ENCODE measurements at regions not wholly inside any gene's neighbourhood (a gene's known extent, or its start where the extent isn't known, plus 50 kb on each side); places are given as distances from the start of the nearest gene placed in this dataset.
"Not testable (repeated sequence)": the region's sequence is repeated elsewhere in the genome, so short reads cannot be mapped to it uniquely, and the experiment has no call there.

DNA sequence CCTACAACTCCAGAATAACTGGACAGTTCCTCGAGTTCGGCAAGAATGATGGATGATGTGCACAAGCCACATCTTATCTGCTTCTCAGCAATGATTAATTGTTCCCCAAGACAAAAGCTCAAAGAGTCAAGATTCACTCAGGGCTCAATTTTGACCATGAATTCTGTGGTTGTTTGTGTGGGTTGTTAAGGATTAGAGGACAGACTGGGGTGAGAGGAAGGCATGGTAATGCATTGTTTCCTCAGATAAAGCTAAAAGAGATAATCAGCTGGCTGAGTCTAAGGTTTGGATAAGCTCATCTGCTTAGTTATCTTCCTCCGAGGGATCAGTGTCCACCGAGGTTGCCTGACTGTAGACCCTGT lies 161.0 kb downstream of the CPEB2 start:
- DNase-seq (ENCODE audit: low read depth): no peak

DNA sequence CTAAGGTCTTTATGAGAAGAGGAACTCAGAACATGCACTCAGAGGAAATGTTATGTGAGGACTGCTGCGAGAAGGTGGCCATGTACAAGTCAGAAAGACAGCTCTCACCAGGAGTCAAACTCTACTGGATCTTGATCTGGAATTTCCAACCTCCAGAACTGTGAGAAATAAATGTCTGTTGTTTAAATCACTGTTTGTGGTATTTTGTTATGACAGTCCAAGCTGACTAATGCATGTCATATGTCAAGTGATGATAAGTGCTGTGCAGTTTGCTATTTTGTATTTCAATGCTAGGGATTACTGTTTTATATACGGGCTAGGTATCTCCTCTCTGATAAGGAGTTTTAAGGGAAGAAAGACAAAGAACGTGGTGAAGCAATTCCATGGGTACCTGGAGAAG lies 162.3 kb downstream of the CPEB2 start:
- no peak for DNase-seq (ENCODE audit: low read depth)

DNA sequence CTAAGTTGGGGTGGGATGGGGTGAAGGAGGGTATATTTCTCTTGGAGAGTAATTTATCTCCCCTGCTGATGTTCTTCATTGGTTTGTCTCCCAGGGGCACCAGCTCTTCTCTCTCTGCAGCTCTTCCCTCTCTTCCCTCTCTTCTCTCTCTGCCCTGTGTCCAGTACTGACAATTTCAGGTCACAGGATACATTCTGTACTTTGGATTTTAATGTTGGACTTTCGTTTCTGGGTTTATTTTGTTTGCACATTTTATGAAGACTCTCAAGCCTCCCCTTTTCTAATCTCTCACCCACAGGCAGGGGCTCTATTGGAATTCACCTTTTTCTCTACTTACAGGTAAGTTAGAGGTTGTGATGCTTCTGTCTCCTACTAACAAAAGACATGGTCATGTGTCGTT lies 165.5 kb downstream of the CPEB2 start:
- no peak for DNase-seq (ENCODE audit: low read depth)

DNA sequence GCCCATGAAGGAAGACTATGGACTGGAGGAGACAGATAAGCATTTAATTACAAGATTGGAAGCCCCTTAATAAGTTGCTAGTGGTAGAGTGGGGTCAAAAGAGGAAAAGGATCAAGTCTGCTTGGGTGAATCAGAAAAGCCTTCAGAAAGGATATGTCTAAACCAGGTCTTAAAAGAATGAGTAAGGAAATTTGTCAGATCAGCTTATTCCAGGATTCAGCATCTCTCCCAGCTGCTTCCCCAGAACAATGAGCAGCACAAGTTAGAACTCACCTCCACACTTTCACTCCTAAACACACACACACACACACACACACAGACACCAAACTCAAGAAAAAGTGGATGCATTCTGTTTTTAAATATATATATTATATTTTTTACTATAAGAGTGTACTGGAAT lies 166.5 kb downstream of the CPEB2 start:
- DNase-seq (ENCODE audit: low read depth): no peak

DNA sequence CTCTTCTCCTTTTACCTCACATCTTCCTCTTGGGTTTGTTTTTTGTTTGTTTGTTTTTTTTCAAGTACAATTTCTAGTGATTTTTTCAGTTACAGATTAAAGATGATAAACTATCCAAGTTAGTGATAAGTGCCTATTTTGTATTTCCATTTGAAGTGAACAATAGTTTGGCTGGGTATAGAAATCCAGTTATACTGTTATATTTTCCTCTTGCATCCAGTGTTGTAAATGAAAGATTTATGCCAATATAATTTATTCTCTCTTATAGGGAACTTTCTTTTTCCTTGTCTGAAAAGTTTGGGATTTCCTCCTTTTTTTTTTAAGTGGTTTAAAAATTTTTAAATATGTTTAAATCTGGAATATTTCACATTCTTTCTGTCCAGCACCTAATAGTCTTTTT lies 169.4 kb downstream of the CPEB2 start:
- DNase-seq (ENCODE audit: low read depth): no peak

DNA sequence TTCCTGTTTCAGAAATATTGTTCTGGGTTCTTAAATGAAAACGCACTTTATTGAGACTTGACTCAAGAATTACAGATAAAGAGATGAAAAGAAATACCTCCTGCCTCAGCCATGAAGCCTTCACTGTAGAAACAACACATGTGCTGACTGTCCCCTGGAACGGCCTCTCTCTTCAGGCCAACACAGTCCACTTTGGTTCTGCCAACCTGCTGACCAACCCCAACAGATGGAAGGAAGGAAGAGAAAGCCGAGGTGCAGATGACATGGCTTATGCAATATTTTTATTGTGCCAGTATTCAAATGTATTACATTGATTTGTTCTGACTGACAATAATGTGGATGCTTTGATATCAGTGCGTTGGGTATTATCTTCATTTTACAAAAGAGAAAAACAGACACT lies 171.0 kb downstream of the CPEB2 start:
- DNase-seq (ENCODE audit: low read depth): no peak

DNA sequence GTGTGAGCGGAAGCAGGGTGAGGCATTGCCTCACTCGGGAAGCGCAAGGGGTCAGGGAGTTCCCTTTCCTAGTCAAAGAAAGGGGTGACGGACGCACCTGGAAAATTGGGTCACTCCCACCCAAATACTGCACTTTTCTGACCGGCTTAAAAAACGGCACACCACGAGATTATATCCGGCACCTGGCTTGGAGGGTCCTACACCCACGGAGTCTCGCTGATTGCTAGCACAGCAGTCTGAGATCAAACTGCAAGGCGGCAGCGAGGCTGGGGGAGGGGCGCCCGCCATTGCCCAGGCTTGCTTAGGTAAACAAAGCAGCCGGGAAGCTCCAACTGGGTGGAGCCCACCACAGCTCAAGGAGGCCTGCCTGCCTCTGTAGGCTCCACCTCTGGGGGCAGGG lies 171.9 kb downstream of the CPEB2 start:
- DNase-seq (ENCODE audit: low read depth): not testable (repeated sequence)

DNA sequence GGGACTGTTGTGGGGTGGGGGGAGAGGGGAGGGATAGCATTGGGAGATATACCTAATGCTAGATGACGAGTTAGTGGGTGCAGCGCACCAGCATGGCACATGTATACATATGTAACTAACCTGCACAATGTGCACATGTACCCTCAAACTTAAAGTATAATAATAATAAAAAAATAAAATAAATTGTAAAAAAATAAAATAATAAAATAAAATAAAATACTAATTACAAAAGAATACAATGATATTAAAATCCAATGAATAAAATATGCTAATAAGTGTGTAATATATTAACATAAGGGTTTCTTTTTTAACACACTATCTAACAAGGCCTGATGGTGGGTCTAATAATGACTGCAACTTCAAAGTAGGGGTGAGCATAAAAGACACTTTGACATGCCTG lies 177.6 kb downstream of the CPEB2 start:
- DNase-seq (ENCODE audit: low read depth): not testable (repeated sequence)

DNA sequence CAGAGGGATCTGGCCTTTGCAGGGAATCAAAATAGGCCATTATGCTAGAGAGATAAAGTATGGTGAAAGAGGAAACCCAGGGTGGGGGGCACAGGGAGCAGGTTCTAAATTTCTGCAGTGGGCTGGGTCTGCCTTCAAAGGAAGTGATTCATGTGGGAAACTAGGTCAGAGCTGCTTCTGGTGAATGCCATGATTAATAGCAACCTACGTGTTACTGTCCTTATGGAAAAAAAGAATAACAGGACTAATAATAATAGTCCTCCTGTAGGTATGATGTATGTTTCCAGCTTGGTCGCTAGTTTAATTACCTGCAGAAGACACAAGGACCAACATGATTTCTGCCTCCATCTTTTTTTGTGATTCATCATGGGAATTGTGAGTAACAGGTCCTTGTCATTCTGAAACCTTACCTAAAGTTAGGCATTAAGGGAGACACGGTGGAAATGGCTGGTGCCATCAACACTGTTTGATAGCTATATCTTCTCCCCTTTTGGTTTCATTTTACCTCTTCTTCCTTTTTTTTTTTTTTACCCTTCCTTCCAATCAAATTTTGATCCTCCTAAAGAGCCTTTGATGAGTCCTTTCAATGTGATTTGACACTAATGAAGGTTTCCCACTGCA lies 180.4 kb downstream of the CPEB2 start:
- DNase-seq (ENCODE audit: low read depth): peak; percentile 10

DNA sequence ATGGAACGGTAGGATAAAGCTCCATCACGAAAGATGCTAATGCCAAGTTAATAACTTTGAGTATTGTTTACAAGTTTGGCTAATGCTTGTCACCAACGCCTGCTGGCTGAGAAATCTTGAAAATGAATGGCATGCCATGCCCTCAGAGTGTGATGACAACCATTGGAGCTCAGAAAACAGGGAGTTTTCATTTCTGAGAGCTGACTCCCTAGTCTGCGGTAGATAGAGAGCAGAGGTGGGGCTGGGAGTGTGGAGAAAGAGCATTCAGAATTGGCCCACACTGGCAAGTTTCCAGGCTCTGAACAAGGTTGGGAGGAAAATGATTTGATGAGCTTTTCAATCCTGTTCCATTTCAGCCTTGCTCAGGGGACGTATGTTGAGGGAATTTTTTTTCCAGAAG lies 183.9 kb downstream of the CPEB2 start:
- no peak for DNase-seq (ENCODE audit: low read depth)

DNA sequence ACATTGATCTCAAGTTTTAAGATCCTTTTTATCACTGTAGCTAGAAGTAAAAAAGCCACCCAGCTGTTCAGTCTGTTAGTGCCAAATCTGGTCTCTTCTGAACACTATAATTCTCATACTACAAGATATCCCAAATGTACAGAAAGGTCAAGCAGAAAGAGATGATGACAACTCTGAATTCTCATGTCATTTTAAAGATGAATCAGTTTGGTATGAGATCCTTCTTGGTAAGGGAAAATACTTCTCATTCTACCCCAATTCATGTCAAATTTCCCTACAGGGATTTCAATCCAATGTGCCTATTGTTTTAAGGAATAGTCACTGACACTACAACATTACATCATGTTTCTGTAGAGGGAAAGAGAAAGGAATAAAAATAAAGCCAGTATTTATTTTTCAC lies 184.5 kb downstream of the CPEB2 start:
- DNase-seq (ENCODE audit: low read depth): no peak

DNA sequence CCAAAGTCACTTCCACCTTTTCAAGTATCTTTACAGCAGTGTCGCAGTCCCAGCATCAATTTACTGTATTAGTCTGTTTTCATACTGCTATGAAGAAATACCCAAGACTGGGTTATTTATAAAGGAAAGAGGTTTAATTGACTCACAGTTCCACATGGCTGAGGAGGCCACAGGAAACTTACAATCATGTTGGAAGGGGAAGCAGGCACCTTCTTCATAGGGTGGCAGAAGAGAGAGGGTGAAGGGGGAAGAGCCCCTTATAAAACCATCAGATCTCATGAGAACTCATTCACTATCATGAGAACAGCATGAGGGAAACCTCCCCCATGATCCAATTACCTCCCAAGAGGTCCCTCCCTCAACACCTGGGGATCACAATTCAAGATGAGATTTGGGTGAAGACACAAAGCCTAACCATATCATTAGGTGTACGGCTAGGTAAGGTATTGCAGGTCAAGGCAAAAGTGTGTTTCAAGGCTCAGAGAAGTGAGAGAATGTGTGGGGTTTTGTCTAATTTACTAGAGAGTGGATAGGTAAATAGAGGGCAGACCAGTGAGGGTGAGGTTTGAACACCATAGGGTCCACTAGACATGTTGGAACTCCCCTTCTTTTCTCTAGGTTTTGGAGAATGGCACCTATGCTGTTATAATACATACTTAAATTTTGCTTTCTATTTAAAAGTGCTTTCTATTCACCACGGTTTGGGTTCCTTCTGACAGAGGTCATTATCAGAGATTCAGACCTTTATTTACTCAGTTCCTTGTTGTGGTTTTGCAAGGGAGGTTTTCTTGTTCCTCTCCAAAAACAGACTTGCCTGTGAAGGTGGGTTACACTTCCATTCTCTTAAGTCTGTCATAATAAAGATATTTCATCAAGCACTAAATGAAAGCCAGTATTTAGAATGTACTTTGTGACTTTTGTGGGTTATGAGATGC lies 186.6 kb downstream of the CPEB2 start:
- no peak for DNase-seq (ENCODE audit: low read depth)

DNA sequence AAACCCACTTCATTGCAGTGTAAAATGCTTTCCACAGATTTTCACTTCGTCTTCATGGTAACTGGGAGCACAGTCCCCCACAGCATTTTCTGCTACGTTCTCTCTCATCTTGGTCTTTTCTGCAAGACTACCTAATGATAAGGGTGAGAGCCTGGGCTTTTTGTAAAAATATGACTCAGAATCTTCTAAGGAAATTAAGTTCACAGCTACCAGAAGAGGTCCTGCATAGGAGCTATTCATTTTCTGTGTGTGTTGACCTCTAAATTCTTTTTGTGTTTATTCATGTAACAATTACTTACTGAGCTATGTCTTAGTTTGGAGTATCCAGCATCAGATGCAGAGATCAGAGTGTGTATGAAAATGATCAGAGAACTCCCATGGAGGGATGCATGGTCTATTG lies 192.2 kb downstream of the CPEB2 start:
- DNase-seq (ENCODE audit: low read depth): no peak

DNA sequence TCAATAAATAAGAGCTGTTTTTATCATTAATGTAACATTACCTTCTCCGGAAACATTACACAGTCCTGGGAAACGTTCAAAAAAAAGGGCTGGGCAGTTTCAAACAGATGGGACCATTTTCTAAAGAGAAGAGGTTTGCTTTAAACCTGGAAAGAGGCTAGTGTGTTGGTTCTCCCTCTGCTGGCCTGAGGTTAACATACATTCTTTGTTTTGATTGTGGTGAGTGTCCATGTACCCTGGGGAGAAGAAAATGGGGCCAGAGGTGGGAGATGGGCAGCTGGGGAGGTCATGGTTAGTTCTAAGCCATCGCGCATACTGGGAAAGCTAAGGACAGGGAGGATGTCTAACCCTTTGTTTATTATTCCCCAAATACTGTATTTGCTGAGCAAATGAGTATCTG lies 194.7 kb downstream of the CPEB2 start:
- no peak for DNase-seq (ENCODE audit: low read depth)

DNA sequence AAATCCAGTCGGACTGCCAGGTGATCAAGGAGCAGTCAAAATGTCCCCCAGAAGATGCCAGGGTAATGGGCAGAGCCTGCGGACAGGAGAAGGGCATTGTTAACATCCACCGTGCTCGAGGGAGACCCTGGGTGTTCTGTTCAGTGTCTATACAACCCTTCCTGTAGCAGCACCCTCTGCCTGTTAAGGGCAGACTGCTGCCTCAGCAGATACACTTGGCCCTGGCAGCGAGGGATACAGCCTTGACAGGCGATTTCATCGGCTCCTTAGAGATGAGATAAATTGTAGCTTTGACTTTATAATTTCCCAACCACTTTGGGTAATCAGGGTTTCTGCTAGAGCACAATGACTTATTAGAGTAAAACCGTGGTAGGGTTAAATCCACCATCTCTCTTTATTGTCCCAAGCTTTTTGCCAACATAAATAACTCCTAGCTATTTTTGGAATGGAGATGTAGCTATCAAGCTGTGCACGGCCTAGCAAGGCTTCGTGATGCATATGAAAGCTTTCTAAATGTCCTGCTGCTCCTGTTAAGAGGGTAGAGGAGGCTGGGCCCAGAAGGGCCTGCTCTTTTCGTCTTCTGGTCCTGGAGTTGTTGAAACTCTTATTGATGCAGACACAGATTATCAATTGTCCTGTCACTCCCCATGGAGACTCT lies 195.9 kb downstream of the CPEB2 start:
- DNase-seq (ENCODE audit: low read depth): no peak

DNA sequence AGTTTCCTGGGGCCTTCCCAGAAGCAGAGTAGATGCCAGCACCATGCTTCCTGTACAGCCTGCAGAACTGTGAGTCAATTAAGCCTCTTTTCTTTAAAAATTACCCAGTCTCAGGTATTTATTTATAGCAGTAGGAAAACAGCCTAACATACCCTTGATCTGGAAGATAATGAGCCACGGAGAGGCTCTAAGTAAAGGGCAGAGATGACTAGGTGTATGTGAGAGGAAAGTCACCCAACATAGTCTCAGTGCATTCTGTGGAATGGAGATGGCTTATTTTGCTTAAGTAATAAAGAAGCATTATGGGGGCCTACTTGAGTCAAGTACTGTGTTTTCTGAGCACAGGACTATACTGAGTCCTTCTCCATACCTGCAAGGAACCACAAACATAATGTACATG lies 199.5 kb downstream of the CPEB2 start:
- no peak for DNase-seq (ENCODE audit: low read depth)

DNA sequence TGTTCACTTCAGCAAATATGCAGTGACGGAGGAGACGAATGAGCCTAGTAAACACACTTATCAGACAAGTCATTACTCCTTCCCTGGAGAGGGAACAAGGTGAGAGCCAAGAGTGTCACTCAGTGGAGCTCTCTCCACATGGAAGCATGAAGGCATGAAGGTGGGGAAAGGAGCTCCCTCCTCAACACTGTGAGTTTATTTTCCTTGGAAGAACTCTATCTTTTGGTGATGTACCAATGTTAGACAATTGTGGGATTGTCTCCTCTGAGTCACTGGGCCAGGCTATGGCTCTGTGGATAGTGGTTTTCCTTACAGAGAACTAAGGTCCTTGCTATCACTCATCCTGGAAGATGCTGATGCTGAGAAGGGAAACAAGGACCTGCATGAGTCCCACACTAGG lies 200.2 kb downstream of the CPEB2 start:
- no peak for DNase-seq (ENCODE audit: low read depth)

DNA sequence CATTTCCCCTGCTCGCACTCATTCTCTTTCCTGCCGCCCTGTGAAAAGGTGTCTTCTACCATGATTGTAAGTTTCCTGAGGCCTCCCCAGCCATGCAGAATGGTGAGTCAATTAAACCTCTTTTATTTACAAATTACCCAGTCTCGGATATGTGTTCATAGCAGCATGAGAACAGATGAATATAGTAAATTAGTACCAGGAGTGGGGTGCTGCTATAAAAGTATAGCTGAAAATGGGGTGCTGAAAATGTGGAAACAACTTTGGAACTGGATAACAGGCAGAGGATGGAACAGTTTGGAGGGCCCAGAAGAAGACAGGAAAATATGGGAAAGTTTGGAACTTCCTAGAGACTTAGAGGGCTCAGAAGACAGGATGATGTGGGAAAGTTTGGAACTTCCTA lies 204.2 kb downstream of the CPEB2 start:
- DNase-seq (ENCODE audit: low read depth): not testable (repeated sequence)

DNA sequence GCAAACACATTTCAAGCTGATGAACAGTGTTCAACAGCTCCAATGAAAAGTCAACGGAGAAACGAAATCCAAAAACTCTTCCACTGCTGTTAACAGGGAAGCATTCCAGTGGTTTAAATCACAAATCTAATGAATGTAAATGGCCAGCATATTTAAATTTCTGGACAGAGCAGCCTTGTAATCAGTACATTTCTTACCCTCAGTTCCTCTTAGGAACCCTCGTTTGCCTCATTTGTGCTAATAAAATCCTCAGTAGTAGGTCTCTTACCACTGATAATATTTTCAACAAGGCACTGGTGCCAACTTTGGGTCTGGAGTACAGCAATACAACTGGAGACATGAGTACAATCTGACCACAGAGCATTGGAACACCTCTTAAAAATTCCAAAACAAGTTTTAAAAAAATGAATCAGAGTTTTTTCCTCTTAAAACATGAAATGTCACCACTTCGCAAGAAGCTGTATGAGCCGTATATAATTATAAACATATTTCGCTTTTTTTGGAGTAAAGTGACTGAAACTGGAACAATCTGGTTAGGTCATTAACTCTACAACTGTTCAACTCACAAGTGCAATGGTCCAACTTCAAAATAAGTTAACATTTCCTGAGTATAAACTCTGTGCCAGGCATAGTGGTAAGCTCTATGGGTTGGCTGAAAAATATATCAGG lies 211.2 kb downstream of the CPEB2 start:
- no peak for DNase-seq (ENCODE audit: low read depth)

DNA sequence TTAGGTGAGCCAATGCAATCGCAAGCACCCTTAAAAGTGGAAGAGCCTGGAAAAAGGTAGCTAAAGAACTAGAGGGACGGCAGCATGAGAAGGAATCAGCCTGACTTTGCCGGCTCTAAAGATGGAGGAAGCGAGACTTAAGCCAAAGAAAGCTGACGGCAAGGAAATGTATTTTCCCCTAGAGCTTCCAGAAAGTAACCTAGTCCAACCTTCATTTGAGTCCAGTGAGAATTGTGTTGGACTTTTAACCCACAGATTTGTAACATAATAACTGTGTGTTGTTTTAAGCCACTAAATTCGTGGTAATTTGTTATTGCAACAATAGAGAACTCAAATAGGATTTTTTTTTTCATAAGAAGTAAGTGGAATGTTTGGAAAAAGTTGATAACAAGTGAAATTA lies 212.7 kb upstream of the C1QTNF7 start:
- no peak for DNase-seq (ENCODE audit: low read depth)

DNA sequence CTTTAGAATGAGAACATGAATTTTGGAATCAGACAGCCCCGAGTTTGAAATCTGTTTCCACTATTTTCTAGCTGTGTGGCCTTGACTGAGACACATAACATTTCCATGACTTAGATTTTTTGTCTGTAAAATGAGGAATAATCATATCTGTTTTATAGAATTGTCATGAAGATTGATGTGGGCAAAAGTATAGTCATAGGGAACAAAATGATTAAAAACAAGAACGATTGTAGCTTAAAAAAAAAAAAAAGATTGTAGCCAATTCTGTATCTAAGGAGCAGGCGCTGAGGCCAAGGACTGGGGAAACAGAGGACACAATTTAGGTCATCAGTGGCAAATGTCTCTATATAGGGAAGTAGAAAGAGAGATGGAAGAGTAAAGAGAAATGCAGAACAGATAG lies 201.6 kb upstream of the C1QTNF7 start:
- DNase-seq (ENCODE audit: low read depth): no peak

DNA sequence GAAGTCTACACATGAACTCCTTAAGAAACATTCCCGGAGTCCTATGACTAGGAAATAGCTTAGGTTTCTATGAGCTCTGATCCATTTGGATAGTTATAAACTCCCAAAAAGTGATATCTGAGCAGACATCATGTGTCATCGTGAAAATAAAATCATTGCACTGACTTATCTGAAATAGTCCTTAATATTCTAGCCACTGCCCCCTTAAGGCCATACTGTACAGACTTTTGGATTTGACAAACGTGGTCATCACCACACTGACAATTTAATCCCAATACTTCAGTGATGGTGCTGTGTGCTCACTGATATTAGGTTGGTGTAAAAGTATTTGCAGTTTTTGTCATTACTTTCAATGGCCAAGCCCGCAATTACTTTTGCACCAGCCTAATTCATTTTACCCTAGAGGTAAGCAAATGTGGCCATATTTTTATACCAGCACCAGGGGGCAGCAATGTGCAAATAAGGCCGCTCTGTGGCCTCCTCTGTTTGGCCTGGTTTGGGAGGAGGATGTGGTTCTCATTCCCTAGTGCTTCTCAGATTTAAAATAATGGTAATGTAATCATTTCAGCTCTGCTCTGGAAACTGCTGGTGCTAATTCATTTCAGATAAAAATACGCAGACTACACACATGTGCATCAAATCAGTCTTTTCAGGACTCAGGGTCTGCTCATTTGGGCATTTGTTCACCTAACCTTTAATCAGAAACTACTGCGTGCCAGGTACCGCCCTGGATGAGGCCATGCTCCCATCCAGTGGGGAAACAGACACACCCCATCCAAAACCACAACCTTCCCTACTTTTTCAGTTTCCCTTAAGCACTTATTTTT lies 196.4 kb upstream of the C1QTNF7 start:
- peak; percentile 64 for DNase-seq (ENCODE audit: low read depth)

All from activated T-cell treated with anti-CD3 and anti-CD28 coated beads for 24 hours (primary cell).